GM13977 (cell line): ENCODE measurements at regions not wholly inside any gene's neighbourhood (a gene's known extent, or its start where the extent isn't known, plus 50 kb on each side); places are given as distances from the start of the nearest gene placed in this dataset.
A peak's percentile ranks its signal among the peaks of the same experiment; 100 is the strongest.

Source experiments
- DNase-seq: peaks from one replicate; pipeline ENCODE4 v3.0.0; 2012; ENCODE audit warnings: low spot score
- in situ Hi-C: fragments of 300-500 bp; cut with MboI; formaldehyde crosslinking; loops from one replicate; pipeline ENCODE4 v1.12.0; 2022; ENCODE audit warnings: low sequenced_read_pairs, low pct_unique_long_range_greater_than_20kb, mixed read lengths, inconsistent platforms; ENCODE audit not compliant: unreplicated experiment
- TF ChIP-seq, protein P1 (sequence below): IDR thresholded peaks from 2 replicates; pipeline ENCODE4 v1.5.1; 2012; ENCODE audit warnings: mild to moderate bottlenecking, control low read depth; ENCODE audit not compliant: insufficient read depth; ENCODE audit errors: extremely low read depth, missing control alignments

GRCh38 chr17:72590382-72590781 is 469.6 kb downstream of the SOX9 start:
- in situ Hi-C loops = no loop called here
- TF ChIP-seq, protein P1, sequence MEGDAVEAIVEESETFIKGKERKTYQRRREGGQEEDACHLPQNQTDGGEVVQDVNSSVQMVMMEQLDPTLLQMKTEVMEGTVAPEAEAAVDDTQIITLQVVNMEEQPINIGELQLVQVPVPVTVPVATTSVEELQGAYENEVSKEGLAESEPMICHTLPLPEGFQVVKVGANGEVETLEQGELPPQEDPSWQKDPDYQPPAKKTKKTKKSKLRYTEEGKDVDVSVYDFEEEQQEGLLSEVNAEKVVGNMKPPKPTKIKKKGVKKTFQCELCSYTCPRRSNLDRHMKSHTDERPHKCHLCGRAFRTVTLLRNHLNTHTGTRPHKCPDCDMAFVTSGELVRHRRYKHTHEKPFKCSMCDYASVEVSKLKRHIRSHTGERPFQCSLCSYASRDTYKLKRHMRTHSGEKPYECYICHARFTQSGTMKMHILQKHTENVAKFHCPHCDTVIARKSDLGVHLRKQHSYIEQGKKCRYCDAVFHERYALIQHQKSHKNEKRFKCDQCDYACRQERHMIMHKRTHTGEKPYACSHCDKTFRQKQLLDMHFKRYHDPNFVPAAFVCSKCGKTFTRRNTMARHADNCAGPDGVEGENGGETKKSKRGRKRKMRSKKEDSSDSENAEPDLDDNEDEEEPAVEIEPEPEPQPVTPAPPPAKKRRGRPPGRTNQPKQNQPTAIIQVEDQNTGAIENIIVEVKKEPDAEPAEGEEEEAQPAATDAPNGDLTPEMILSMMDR = no peak
- no peak for DNase-seq

DNA sequence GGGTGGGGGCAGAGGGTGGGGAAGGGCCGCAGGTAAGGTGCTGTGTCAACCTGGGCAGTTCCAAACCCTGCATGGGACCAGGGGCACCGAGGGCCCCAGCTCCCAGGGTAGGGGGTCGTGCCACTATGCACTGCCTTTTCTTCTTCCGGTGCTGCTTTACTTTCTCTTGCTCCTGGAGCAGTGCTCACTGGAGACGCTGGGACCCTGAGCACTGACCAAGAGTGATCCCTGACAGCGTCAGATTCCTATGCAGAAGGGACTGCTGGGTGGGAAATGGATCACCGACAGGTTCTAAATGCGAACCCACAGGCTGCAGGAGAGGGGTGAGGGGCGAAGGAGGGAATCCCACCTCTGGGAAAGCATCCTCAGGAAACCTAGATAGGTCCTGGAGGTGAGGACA is 470.1 kb downstream of the SOX9 start:
- in situ Hi-C loops = no loop called here
- TF ChIP-seq, protein P1 = no peak
- no peak for DNase-seq

GRCh38 chr17:72591289-72592241 is 470.7 kb downstream of the SOX9 start:
- in situ Hi-C loops = no loop called here
- DNase-seq = no peak
- TF ChIP-seq, protein P1 = no peak

DNA sequence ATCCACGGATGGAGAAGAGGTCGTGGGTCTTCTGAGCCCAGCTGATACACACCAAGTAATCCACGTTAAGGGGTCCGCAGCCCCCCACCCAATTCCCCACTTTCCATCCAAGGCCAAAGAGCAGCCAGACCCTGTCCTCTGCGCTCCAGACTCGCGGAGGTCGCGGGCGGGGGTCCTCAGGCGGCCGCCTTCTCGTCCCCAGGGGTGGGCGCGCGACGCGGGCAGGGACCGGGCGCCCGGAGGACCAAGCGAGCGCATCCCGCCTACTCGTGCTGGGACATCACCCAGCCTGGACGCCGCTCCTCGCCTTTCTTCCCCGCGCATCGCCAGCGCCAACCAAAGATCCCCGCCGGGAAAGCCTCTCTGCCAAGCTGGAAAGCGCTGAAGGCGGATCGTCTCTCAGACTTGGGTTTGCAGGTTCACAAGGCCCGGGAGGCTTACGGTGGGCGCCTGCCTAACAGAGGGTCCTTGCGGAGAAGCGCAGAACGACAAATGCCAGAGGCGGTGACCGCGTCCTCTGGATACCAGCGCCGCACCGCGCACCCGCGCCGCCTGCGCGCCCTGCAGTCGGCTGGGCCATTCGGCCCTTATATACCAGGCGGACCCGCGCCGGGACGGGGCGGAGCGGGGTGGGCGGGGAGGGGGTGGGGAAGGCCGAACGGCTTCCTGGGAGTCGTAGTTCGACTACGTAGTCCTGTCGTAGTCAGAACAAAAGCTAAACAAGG is 471.6 kb downstream of the SOX9 start:
- TF ChIP-seq, protein P1 = no peak
- DNase-seq = peak; percentile 86
- in situ Hi-C loops = no loop called here

GRCh38 chr17:72592967-72593325 is 472.1 kb downstream of the SOX9 start:
- TF ChIP-seq, protein P1 = no peak
- in situ Hi-C loops = no loop called here
- DNase-seq = no peak

- in situ Hi-C loops = no loop called here
- no peak for DNase-seq
- TF ChIP-seq, protein P1 = no peak
Measured at GRCh38 chr17:72594248-72594647, 473.4 kb downstream of the SOX9 start.
